ENCODE measurements at regions not wholly inside any gene's neighbourhood (a gene's known extent, or its start where the extent isn't known, plus 50 kb on each side); places are given as distances from the start of the nearest gene placed in this dataset.

GRCh38 chr2:147019311-147019710 lies 825.5 kb upstream of the ACVR2A start:
- POLR2A ChIA-PET (ENCODE audit: unreplicated experiment), result no interaction called here
- CTCF ChIA-PET, result no interaction called here
- no peak overlapping the region for H2AFZ ChIP-seq (ENCODE audit: low read length)

GRCh38 chr2:147017951-147018645 lies 826.7 kb upstream of the ACVR2A start:
- TF ChIP-seq CTCF (conservative IDR thresholded peaks at IDR 0.05; ENCODE audit: low read depth, low read length) (no peak), EZH2 (IDR thresholded peaks at IDR 0.05; ENCODE audit: low read length, unreplicated experiment) (no peak), EZH2phosphoT487 (IDR thresholded peaks at IDR 0.05; ENCODE audit: borderline replicate concordance, low read length) (no peak)
- Histone ChIP-seq H3K9me2 (replicated peaks; ENCODE audit: low read length) (no peaks in the 10 kb centered on the region), H2AFZ (ENCODE audit: low read length) (no peak overlapping the region), H3K27ac (ENCODE audit: low read length) (no peak overlapping the region), H3F3A (ENCODE audit: low read length, unreplicated experiment) (no peaks in the 10 kb centered on the region), H3K9me3 (ENCODE audit: low read length) (no peaks in the 10 kb centered on the region; the same call in 1 of the 2 replicates), H3K36me3 (ENCODE audit: low read depth, low read length) (no peaks in the 10 kb centered on the region), H3K4me3 (ENCODE audit: low read length) (no peak overlapping the region), H3K79me2 (ENCODE audit: low read length) (no peaks in the 10 kb centered on the region), H3K27me3 (ENCODE audit: low read length) (no peaks in the 10 kb centered on the region), H3K4me1 (ENCODE audit: insufficient read depth, low read length) (no peaks in the 10 kb centered on the region), H3K4me2 (ENCODE audit: low read length) (no peak overlapping the region), H4K20me1 (ENCODE audit: low read length) (no peaks in the 10 kb centered on the region), H3K9ac (ENCODE audit: low read length) (no peak overlapping the region)
- CTCF ChIA-PET, result no interaction called here
- no peak for ATAC-seq
- BruUV-seq (replicated peaks), result no TSS peak
- POLR2A ChIA-PET (ENCODE audit: unreplicated experiment), result no interaction called here
- no peak for DNase-seq
- intact Hi-C loops (cut with micrococcal nuclease), result no loop called here

More at GRCh38 chr2:147019311-147019710, 825.5 kb upstream of the ACVR2A start:
- Histone ChIP-seq H3K4me2 (ENCODE audit: low read length) (no peak overlapping the region), H3K4me3 (ENCODE audit: low read length) (no peak overlapping the region), H3F3A (ENCODE audit: low read length, unreplicated experiment) (no peaks in the 10 kb centered on the region), H3K27ac (ENCODE audit: low read length) (no peak overlapping the region), H3K79me2 (ENCODE audit: low read length) (no peaks in the 10 kb centered on the region), H3K9me3 (ENCODE audit: low read length) (no peaks in the 10 kb centered on the region; the same call in 1 of the 2 replicates), H3K36me3 (ENCODE audit: low read depth, low read length) (no peaks in the 10 kb centered on the region), H3K4me1 (ENCODE audit: insufficient read depth, low read length) (no peaks in the 10 kb centered on the region), H3K9ac (ENCODE audit: low read length) (no peak overlapping the region), H3K9me2 (replicated peaks; ENCODE audit: low read length) (no peaks in the 10 kb centered on the region), H3K27me3 (ENCODE audit: low read length) (no peaks in the 10 kb centered on the region), H4K20me1 (ENCODE audit: low read length) (no peaks in the 10 kb centered on the region)
- intact Hi-C loops (cut with micrococcal nuclease), result no loop called here
- DNase-seq, result no peak
- no peak for TF ChIP-seq CTCF (conservative IDR thresholded peaks at IDR 0.05; ENCODE audit: low read depth, low read length)
- TF ChIP-seq EZH2 (IDR thresholded peaks at IDR 0.05; ENCODE audit: low read length, unreplicated experiment), result no peak
- no peak for TF ChIP-seq EZH2phosphoT487 (IDR thresholded peaks at IDR 0.05; ENCODE audit: borderline replicate concordance, low read length)
- no TSS peak for BruUV-seq (replicated peaks)
- ATAC-seq, result no peak

- Histone ChIP-seq H3K4me1 (ENCODE audit: insufficient read depth, low read length) (no peaks in the 10 kb centered on the region), H3K4me2 (ENCODE audit: low read length) (no peak overlapping the region), H4K20me1 (ENCODE audit: low read length) (no peaks in the 10 kb centered on the region), H3F3A (ENCODE audit: low read length, unreplicated experiment) (no peaks in the 10 kb centered on the region), H3K4me3 (ENCODE audit: low read length) (no peak overlapping the region), H3K27me3 (ENCODE audit: low read length) (no peaks in the 10 kb centered on the region), H3K36me3 (ENCODE audit: low read depth, low read length) (no peaks in the 10 kb centered on the region), H2AFZ (ENCODE audit: low read length) (no peak overlapping the region), H3K9ac (ENCODE audit: low read length) (no peak overlapping the region), H3K79me2 (ENCODE audit: low read length) (no peaks in the 10 kb centered on the region), H3K9me2 (replicated peaks; ENCODE audit: low read length) (no peaks in the 10 kb centered on the region), H3K27ac (ENCODE audit: low read length) (no peak overlapping the region), H3K9me3 (ENCODE audit: low read length) (no peaks in the 10 kb centered on the region)
- POLR2A ChIA-PET (ENCODE audit: unreplicated experiment), result no interaction called here
- intact Hi-C loops (cut with micrococcal nuclease), result no loop called here
- DNase-seq (no peak), ATAC-seq (no peak)
- TF ChIP-seq CTCF (conservative IDR thresholded peaks at IDR 0.05; ENCODE audit: low read depth, low read length), result no peak
- TF ChIP-seq EZH2 (IDR thresholded peaks at IDR 0.05; ENCODE audit: low read length, unreplicated experiment), result no peak
- no peak for TF ChIP-seq EZH2phosphoT487 (IDR thresholded peaks at IDR 0.05; ENCODE audit: borderline replicate concordance, low read length)
- CTCF ChIA-PET, result no interaction called here
- no TSS peak for BruUV-seq (replicated peaks)
Observed at GRCh38 chr2:147016181-147016580, 828.6 kb upstream of the ACVR2A start.

Data from PC-3 (cell line).